Endometrium (tissue), 2 donors: ENCODE measurements at regions not wholly inside any gene's neighbourhood (a gene's known extent, or its start where the extent isn't known, plus 50 kb on each side); places are given as distances from the start of the nearest gene placed in this dataset.

ENCODE experiments used
- FAIRE-seq: peaks from 2 replicates; lab custom pipeline; 2012; peaks lifted over from hg19 to GRCh38; lab: Jason Lieb, UNC
- donor health status: control.
- donor health status: control.

DNA sequence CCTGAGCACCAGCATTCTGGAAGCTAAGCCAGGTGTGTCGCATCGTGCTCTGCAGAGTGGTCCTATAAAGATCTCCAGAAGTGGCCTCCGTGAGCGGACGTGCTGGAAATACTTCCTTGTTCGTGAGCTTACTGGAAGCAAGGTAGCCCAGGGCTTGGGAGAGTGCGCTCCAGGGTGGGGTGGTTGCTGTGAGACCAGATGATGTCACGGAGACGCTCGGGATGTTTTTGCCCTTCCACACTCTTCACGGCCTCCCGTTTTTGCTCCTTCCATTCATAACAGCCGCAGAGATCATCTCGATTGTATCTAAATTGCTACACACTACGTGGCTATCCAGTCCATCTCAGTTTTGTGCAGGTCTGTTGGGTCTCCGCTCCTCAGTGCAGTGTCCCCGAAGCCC, 373.4 kb downstream of the THBS2 start:
- FAIRE-seq = no peak

DNA sequence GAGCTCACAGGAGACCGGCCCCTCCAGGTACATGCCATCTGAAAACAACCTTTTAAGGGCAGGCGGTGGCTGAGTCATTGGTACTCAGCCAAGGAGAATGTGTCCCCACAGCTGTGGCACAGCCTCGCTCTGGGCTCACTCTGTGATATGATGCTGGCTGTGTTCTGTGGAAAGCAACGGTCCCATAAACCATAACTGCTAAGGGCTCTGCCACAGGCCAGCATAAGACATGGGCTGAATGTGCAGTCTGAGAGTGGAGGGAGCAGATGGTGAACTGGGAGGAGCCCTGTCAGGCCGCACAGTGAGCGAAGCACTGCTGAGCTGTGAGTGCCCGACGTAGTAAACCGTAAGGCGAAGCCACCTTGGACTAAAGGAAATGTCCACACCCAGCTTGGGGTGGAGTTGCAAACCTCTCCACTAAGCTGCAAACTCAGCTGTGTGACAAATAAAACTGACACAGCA, 375.8 kb downstream of the THBS2 start:
- FAIRE-seq = no peak

DNA sequence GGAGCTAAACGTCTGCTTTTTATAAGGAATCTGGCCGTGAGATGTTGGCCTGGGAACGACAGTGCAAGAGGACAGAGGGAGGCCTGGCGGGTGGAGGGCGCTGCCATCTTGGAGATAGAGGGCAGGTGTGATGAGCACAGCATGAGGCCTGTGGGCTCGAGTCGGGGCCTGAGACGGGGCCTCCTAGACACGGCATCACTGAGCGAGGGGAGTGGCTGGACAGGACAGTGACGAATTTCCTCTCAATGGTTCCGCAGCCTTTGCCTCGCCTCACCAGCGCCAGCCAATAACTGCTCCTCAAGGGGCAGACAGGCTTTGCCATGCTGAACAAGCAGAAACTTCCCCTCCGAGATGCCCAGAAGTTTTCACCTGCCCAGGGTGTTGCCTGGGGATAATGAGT, 376.7 kb downstream of the THBS2 start:
- FAIRE-seq = no peak

DNA sequence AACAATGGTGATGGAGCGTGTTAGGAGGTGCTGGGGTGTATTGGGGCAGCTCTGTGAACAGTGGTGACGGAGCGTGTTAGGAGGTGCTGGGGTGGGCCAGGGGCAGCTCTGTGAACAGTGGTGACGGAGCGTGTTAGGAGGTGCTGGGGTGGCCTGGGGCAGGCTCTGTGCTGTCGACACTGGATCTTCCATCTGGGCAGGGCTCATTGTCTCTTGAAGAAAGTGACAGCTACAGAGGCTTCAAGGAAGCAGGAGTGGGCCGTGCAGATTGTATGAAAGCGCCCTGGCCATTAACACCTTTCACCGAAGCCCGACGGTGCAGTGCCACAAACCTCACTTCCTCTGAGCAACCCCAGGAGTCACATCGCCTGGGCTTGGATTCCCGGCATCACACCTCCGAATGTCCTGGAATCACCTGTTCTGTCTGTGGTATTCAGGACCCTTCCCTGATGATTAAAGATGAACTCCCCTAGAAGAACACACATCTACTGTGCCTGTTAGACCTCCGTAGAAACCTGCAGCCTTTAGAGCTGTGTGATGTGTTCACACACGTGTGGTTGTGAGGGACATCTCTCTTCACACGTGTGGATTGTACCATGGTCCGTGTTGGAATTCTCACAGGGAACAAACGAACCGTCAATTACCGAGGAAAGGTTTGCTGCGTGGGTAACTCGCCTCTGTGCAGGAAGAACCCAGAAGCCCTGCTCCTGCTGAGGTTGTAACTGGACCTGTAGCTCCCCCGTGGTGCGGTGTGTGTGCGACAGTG, 377.7 kb downstream of the THBS2 start:
- FAIRE-seq = no peak

GRCh38 chr6:168874637-168875036, 379.0 kb downstream of the THBS2 start:
- FAIRE-seq = no peak

GRCh38 chr6:168873278-168874190, 380.1 kb downstream of the THBS2 start:
- FAIRE-seq = no peak

DNA sequence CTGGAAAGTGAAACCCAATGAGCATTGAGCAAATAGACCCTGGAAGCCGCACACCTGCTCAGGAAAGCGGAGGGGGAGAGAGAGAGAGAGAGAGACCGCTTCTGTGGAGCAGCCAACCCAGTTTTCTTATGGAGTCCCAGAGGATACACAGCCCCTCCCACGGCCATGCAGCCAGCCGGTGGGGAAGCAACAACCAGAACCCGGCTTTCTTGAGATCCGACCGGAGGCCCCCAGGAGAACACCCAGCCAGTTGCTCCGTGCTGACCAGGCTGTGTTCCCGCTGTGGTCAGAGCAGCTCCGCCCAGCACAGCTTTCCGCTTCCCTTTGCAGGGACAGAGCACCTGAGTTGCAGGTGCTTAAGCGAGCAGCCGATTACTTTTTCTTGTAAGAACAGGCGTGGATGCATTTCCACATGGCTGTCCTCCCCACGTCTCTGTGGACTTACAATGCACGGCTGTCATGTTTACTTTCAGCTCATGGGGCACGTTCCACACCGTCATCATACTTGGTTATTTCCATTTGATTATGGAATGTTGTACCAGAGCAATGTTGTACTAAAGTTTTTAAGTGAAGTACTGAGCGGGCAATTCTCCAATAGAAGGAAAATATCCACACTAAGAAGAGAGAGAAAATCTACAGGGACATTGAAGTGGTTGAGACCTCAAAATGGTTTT, 381.9 kb downstream of the THBS2 start:
- FAIRE-seq = no peak

GRCh38 chr6:168870982-168871381, 382.7 kb downstream of the THBS2 start:
- FAIRE-seq = no peak

GRCh38 chr6:168867247-168868102, 386.2 kb downstream of the THBS2 start:
- no peak for FAIRE-seq

DNA sequence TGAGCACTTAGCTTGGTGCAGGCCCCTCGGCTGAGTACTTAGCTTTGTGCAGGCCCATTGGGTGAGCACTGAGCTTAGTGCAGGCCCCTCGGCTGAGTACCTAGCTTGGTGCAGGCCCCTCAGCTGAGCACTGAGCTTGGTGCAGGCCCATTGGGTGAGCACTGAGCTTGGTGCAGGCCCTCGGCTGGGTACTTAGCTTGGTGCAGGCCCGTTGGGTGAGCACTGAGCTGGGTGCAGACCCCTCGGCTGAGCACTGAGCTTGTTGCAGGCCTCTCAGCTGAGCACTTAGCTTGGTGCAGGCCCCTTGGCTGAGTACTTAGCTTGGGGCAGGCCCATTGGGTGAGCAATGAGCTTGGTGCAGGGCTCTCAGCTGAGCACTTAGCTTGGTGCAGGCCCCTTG, 387.1 kb downstream of the THBS2 start:
- no peak for FAIRE-seq

GRCh38 chr6:168865522-168865921, 388.1 kb downstream of the THBS2 start:
- no peak for FAIRE-seq

DNA sequence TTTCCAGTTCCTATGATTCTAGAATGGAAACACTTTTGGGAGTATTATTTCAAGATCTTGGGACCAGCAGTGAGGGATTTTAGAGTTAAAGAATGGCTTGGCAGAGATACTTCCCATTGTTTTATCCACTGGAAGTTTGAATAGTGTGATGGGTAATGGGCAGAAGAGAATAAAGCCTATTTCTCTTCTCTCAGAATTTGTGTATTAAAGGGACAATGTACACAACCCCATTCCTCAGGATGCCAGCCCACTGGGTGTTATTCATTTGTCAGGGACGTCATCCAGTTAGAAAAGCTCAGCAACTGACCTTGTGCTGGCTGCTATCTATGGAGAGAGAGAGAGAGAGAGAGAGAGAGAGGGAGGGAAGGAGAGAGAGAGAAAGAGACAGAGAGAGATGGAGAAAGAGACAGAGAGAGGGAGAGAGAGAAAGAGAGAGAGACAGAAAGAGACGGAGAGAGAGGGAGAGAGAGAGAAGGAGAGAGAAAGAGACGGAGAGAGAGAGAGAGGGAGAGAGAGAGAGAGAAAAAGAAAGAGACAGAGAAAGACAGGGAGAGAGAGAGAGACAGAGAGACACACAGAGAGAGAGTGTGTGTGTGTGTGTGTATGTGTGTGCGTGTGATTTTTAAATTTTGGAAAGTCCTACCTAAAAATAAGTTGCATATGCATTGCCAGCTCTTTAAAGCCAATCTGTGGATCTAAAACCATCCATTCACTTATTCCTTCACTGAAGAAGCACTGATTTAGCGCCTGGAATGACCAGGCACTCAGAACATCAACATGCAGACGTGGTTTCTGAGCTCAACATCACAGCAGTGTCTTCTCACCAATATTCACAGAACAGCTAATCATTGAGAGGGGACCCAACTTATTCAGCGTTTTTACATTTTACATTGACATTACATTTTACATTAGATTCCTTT, 388.8 kb downstream of the THBS2 start:
- no peak for FAIRE-seq

DNA sequence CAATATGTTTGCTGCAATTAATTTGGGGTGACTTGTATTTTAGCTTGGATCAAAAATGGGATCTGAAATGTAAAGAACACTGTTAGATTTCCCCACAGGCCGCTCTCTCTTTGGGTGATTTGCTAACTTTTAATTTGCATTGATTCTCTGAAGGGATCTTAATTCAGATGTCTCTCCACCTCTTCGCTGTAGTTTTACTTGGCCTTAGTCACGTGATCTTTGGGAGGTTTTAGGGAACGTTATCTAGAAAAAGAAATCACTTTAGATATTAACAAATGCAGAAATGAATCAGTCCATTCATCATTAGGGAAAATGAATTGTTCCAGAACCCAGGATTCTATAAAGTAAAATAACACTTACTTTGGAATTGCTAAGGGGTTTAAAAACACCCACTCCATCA, 390.2 kb downstream of the THBS2 start:
- FAIRE-seq = no peak

- no peak for FAIRE-seq
Measured at GRCh38 chr6:168862346-168862980, 391.2 kb downstream of the THBS2 start.

GRCh38 chr6:168860987-168861386, 392.7 kb downstream of the THBS2 start:
- FAIRE-seq = no peak

- no peak for FAIRE-seq
Measured at GRCh38 chr6:168860341-168860740, 393.3 kb downstream of the THBS2 start.

GRCh38 chr6:168858926-168859325, 394.7 kb downstream of the THBS2 start:
- no peak for FAIRE-seq

- no peak for FAIRE-seq
Measured at GRCh38 chr6:168856914-168857313, 396.7 kb downstream of the THBS2 start.

GRCh38 chr6:168852376-168852884, 401.2 kb downstream of the THBS2 start:
- no peak for FAIRE-seq
